ENCODE measurements at regions not wholly inside any gene's neighbourhood (a gene's known extent, or its start where the extent isn't known, plus 50 kb on each side); places are given as distances from the start of the nearest gene placed in this dataset.

DNA sequence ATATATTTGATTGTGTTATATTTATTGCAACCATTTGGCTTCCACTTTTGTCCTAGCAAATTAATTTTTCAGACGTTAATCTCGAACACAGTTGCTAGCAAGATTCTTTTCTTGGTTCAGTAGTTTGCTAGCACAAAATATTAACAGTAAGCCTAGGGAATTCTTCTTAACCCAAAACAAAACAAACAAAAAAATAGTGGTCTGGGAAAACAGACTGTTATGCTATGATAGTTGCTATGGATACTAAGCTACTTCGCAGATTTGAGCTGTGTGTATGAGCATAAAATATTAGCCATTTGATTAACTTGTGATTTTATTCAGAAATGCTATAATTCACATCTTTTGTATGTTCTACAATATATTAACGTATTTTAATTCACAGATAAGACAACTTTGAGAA lies 541.5 kb upstream of the NETO1 start:
- DNase-seq, result no peak
- Histone ChIP-seq H3K4me3 (ENCODE audit: low read length) (no peak overlapping the region), H3K27ac (ENCODE audit: low read depth, low read length) (no peak overlapping the region), H3K9ac (ENCODE audit: extremely low read depth, low read length, poor library complexity, severe bottlenecking) (no peak overlapping the region), H3K27me3 (ENCODE audit: control insufficient read depth, insufficient read depth, low read length, poor library complexity, severe bottlenecking) (no peaks in the 10 kb centered on the region), H3K4me1 (ENCODE audit: control insufficient read depth, insufficient read depth, low read length) (no peaks in the 10 kb centered on the region), H3K9me3 (ENCODE audit: control insufficient read depth, low read length) (no peaks in the 10 kb centered on the region), H3K36me3 (ENCODE audit: control insufficient read depth, insufficient read depth, low read length) (no peaks in the 10 kb centered on the region)
- no peak overlapping the region for H3K27ac Mint-ChIP-seq
- H3K4me1 Mint-ChIP-seq, result peaks cover 21% of the 10 kb centered on the region
- no peaks in the 10 kb centered on the region for H3K36me3 Mint-ChIP-seq (ENCODE audit: low read depth)
- H3K4me3 Mint-ChIP-seq, result no peak overlapping the region
- no peaks in the 10 kb centered on the region for H3K9me3 Mint-ChIP-seq
- H3K27me3 Mint-ChIP-seq (ENCODE audit: insufficient read depth), result no peaks in the 10 kb centered on the region
- no peak for TF ChIP-seq CTCF (conservative IDR thresholded peaks at IDR 0.05)
- 95% methylated on average over 4 of the region's 4 CpGs; no CpG with 5 or more reads in 1 of the 2 experiments for WGBS, 2 experiments (ENCODE audit: insufficient coverage in 1 of 2, insufficient read length in 1 of 2)

DNA sequence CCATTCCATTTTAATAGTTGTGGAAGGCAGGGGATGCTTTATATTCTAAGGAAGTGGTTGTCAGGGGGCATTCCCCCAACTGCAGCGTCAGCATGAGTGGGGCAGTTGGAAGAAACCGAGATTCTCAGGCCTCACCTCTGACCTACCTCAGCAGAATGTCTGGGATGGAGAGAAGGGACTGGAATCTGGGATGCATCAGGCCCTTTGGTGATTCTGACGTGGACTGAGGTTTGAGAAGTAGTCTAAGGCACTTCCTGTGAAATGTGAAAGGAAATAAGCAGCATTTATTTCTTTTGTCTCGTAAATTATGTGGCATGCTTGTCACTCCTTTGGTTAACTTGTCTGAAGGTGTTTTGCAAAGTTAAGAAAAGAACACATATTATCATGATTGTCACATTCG lies 540.7 kb upstream of the NETO1 start:
- Histone ChIP-seq H3K4me3 (ENCODE audit: low read length) (no peak overlapping the region), H3K4me1 (ENCODE audit: control insufficient read depth, insufficient read depth, low read length) (no peaks in the 10 kb centered on the region), H3K9me3 (ENCODE audit: control insufficient read depth, low read length) (no peaks in the 10 kb centered on the region), H3K27ac (ENCODE audit: low read depth, low read length) (no peak overlapping the region), H3K36me3 (ENCODE audit: control insufficient read depth, insufficient read depth, low read length) (no peaks in the 10 kb centered on the region), H3K9ac (ENCODE audit: extremely low read depth, low read length, poor library complexity, severe bottlenecking) (no peak overlapping the region), H3K27me3 (ENCODE audit: control insufficient read depth, insufficient read depth, low read length, poor library complexity, severe bottlenecking) (no peaks in the 10 kb centered on the region)
- Mint-ChIP-seq H3K4me1 (peaks cover 21% of the 10 kb centered on the region), H3K4me3 (no peak overlapping the region), H3K36me3 (ENCODE audit: low read depth) (no peaks in the 10 kb centered on the region), H3K27ac (no peak overlapping the region), H3K9me3 (no peaks in the 10 kb centered on the region), H3K27me3 (ENCODE audit: insufficient read depth) (no peaks in the 10 kb centered on the region)
- 60 to 78% methylated on average over 1 to 4 of the region's 5 CpGs for WGBS, 2 experiments (ENCODE audit: insufficient coverage in 1 of 2, insufficient read length in 1 of 2)
- DNase-seq, result peak; percentile 54
- no peak for TF ChIP-seq CTCF (conservative IDR thresholded peaks at IDR 0.05)

DNA sequence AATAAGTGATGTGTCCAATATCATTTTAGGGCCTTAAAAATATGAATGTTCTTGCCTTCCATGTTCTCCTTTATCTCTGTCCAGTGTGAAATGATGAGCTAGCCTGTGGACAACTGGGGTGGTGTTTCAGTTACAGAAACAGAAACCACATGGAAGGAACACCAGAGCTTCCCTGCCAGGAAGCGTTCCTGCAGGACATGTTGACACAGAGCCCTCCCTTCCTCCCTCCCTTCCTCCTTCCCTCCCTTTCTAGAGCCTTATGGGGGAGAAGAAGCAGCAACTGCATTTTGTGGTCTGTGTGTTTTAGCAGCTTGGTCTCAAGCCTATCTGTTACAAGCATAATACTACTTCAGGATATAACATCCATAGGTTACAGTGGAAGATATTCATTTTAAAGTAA lies 539.7 kb upstream of the NETO1 start:
- no peak for DNase-seq
- H3K4me1 ChIP-seq (ENCODE audit: control insufficient read depth, insufficient read depth, low read length), result no peaks in the 10 kb centered on the region
- H3K27ac ChIP-seq (ENCODE audit: low read depth, low read length), result no peak overlapping the region
- WGBS, 2 experiments (ENCODE audit: insufficient coverage in 1 of 2, insufficient read length in 1 of 2), result 78% methylated on average over 1 of the region's 1 CpG; no CpG with 5 or more reads in 1 of the 2 experiments
- TF ChIP-seq CTCF (conservative IDR thresholded peaks at IDR 0.05), result no peak
- H3K27me3 Mint-ChIP-seq (ENCODE audit: insufficient read depth), result no peaks in the 10 kb centered on the region
- no peak overlapping the region for H3K9ac ChIP-seq (ENCODE audit: extremely low read depth, low read length, poor library complexity, severe bottlenecking)
- H3K9me3 ChIP-seq (ENCODE audit: control insufficient read depth, low read length), result no peaks in the 10 kb centered on the region
- no peak overlapping the region for H3K4me3 Mint-ChIP-seq
- H3K36me3 ChIP-seq (ENCODE audit: control insufficient read depth, insufficient read depth, low read length), result no peaks in the 10 kb centered on the region
- H3K36me3 Mint-ChIP-seq (ENCODE audit: low read depth), result no peaks in the 10 kb centered on the region
- no peak overlapping the region for H3K4me3 ChIP-seq (ENCODE audit: low read length)
- H3K27me3 ChIP-seq (ENCODE audit: control insufficient read depth, insufficient read depth, low read length, poor library complexity, severe bottlenecking), result no peaks in the 10 kb centered on the region
- peaks cover 21% of the 10 kb centered on the region for H3K4me1 Mint-ChIP-seq
- no peaks in the 10 kb centered on the region for H3K9me3 Mint-ChIP-seq
- H3K27ac Mint-ChIP-seq, result no peak overlapping the region
